Mesodermal cell (in vitro differentiated cells): ENCODE measurements at regions not wholly inside any gene's neighbourhood (a gene's known extent, or its start where the extent isn't known, plus 50 kb on each side); places are given as distances from the start of the nearest gene placed in this dataset.
"Not testable (repeated sequence)": the region's sequence is repeated elsewhere in the genome, so short reads cannot be mapped to it uniquely, and the experiment has no call there.

Experiments
- H3K27ac ChIP-seq: 2 replicates; pipeline ENCODE4 v1.7.0; 2013; ENCODE audit warnings: mild to moderate bottlenecking, low read depth, low read length, moderate library complexity; ENCODE audit not compliant: severe bottlenecking
- H3K36me3 ChIP-seq: 2 replicates; pipeline ENCODE4 v1.7.1; 2013; ENCODE audit warnings: mild to moderate bottlenecking, low read length, moderate library complexity; ENCODE audit not compliant: control insufficient read depth, insufficient read depth
- H3K4me1 ChIP-seq: one replicate; pipeline ENCODE4 v1.7.1; 2013; ENCODE audit warnings: mild to moderate bottlenecking, low read length; ENCODE audit not compliant: insufficient read depth, control insufficient read depth, poor library complexity, severe bottlenecking
- H3K4me3 ChIP-seq: 2 replicates; pipeline ENCODE4 v1.7.0; 2013; ENCODE audit warnings: low read length, control low read depth, mild to moderate bottlenecking; ENCODE audit not compliant: insufficient read depth, poor library complexity, severe bottlenecking; ENCODE audit errors: extremely low read depth
- H3K9me3 ChIP-seq: 2 replicates; pipeline ENCODE4 v1.7.1; 2013; ENCODE audit warnings: mild to moderate bottlenecking, low read length, moderate library complexity; ENCODE audit not compliant: control insufficient read depth
- WGBS, 2 experiments: methylation state at CpG; one replicate each; pipeline ENCODE4 v1.1.5; 2013; ENCODE audit warnings: missing lambda C conversion rate in 2 of 2; ENCODE audit not compliant: insufficient coverage in 2 of 2; 5-methylcytosine and 5-hydroxymethylcytosine counted together

GRCh38 chr7:142476077-142476476 is 218.2 kb upstream of the PRSS58 start:
- Histone ChIP-seq H3K4me3 (no peak overlapping the region), H3K4me1 (peaks cover under 1% of the 10 kb centered on the region), H3K9me3 (no peaks in the 10 kb centered on the region), H3K36me3 (no peaks in the 10 kb centered on the region), H3K27ac (no peak overlapping the region)
- 100% methylated on average over 1 of the region's 2 CpGs for WGBS, 2 experiments

GRCh38 chr7:142471820-142472219 is 214.0 kb upstream of the PRSS58 start:
- no peak overlapping the region for H3K4me3 ChIP-seq
- no peaks in the 10 kb centered on the region for H3K36me3 ChIP-seq
- H3K9me3 ChIP-seq: no peaks in the 10 kb centered on the region
- no peaks in the 10 kb centered on the region for H3K4me1 ChIP-seq
- WGBS, 2 experiments: no CpG with 5 or more reads among the region's 1 CpG
- no peak overlapping the region for H3K27ac ChIP-seq

GRCh38 chr7:142470544-142470830 is 212.6 kb upstream of the PRSS58 start:
- no peaks in the 10 kb centered on the region for H3K9me3 ChIP-seq
- 100% methylated on average over 2 of the region's 2 CpGs; no CpG with 5 or more reads in 1 of the 2 experiments for WGBS, 2 experiments
- no peak overlapping the region for H3K4me3 ChIP-seq
- H3K4me1 ChIP-seq: no peaks in the 10 kb centered on the region
- no peaks in the 10 kb centered on the region for H3K36me3 ChIP-seq
- no peak overlapping the region for H3K27ac ChIP-seq

GRCh38 chr7:142469696-142470543 is 212.1 kb upstream of the PRSS58 start:
- Histone ChIP-seq H3K27ac (no peak overlapping the region), H3K36me3 (no peaks in the 10 kb centered on the region), H3K4me3 (no peak overlapping the region), H3K4me1 (no peaks in the 10 kb centered on the region), H3K9me3 (no peaks in the 10 kb centered on the region)
- 94 to 95% methylated on average over 8 to 9 of the region's 11 CpGs for WGBS, 2 experiments

- Histone ChIP-seq H3K4me3 (no peak overlapping the region), H3K36me3 (no peaks in the 10 kb centered on the region), H3K9me3 (no peaks in the 10 kb centered on the region), H3K27ac (no peak overlapping the region), H3K4me1 (no peaks in the 10 kb centered on the region)
- 90% methylated on average over 3 of the region's 6 CpGs for WGBS, 2 experiments
These were observed 211.2 kb upstream of the PRSS58 start for GRCh38 chr7:142468871-142469665.

GRCh38 chr7:142467056-142467655 is 209.3 kb upstream of the PRSS58 start:
- H3K4me3 ChIP-seq, H3K4me1 ChIP-seq, H3K9me3 ChIP-seq, H3K27ac ChIP-seq, H3K36me3 ChIP-seq: not testable (repeated sequence)
- WGBS, 2 experiments: 80% methylated on average over 1 of the region's 7 CpGs; no CpG with 5 or more reads in 1 of the 2 experiments

- H3K4me1 ChIP-seq: peaks cover 6% of the 10 kb centered on the region
- no peak overlapping the region for H3K27ac ChIP-seq
- no peaks in the 10 kb centered on the region for H3K9me3 ChIP-seq
- 93 to 100% methylated on average over 1 to 3 of the region's 6 CpGs for WGBS, 2 experiments
- no peak overlapping the region for H3K4me3 ChIP-seq
- no peaks in the 10 kb centered on the region for H3K36me3 ChIP-seq
These were observed 205.6 kb upstream of the PRSS58 start for GRCh38 chr7:142463401-142463850.

GRCh38 chr7:142461437-142461836 is 203.6 kb upstream of the PRSS58 start:
- Histone ChIP-seq H3K9me3 (no peaks in the 10 kb centered on the region), H3K4me3 (no peak overlapping the region), H3K4me1 (peaks cover 19% of the 10 kb centered on the region), H3K27ac (no peak overlapping the region), H3K36me3 (no peaks in the 10 kb centered on the region)
- WGBS, 2 experiments: 80 to 88% methylated on average over 1 of the region's 2 CpGs

- H3K4me1 ChIP-seq: peaks cover 19% of the 10 kb centered on the region
- no peak overlapping the region for H3K27ac ChIP-seq
- 69 to 78% methylated on average over 3 to 4 of the region's 7 CpGs for WGBS, 2 experiments
- no peaks in the 10 kb centered on the region for H3K36me3 ChIP-seq
- H3K4me3 ChIP-seq: no peak overlapping the region
- no peaks in the 10 kb centered on the region for H3K9me3 ChIP-seq
These were observed 202.7 kb upstream of the PRSS58 start for GRCh38 chr7:142460402-142461117.

GRCh38 chr7:142459551-142459963 is 201.7 kb upstream of the PRSS58 start:
- Histone ChIP-seq H3K4me3 (no peak overlapping the region), H3K36me3 (no peaks in the 10 kb centered on the region), H3K9me3 (no peaks in the 10 kb centered on the region), H3K4me1 (peaks cover 19% of the 10 kb centered on the region), H3K27ac (no peak overlapping the region)
- WGBS, 2 experiments: 29 to 57% methylated on average over 4 to 5 of the region's 5 CpGs
